PC-9 (cell line): ENCODE measurements at regions not wholly inside any gene's neighbourhood (a gene's known extent, or its start where the extent isn't known, plus 50 kb on each side); places are given as distances from the start of the nearest gene placed in this dataset.

Source experiments
- BruUV-seq: library from RNA; stranded (reverse); fragments of 400-500 nt; replicated peaks from 2 replicates; lab custom pipeline; 2021; lab: Mats Ljungman, UMichigan
- CTCF ChIA-PET: fragments of 300-600 bp; sonication (Branson Sonifier 250); formaldehyde crosslinking; loops from one replicate; lab custom pipeline; 2022; ENCODE audit warnings: antibody characterized with exemption; lab: Charles Lee
- POLR2A ChIA-PET: fragments of 300-600 bp; sonication (Branson Sonifier 250); formaldehyde crosslinking; loops from one replicate; lab custom pipeline; 2022; ENCODE audit warnings: antibody characterized with exemption; ENCODE audit not compliant: unreplicated experiment; lab: Charles Lee
- DNase-seq, 2 experiments: peaks; one replicate each; pipeline versions ENCODE4 v3.0.0 to v3.0.0-alpha.2; 2015 to 2022; ENCODE audit warnings: mixed read lengths in 1 of 2
- H2AFZ ChIP-seq: fragments of 200-600 bp; sonication (generic); 2 replicates; pipeline ENCODE4 v1.8.1; 2017; ENCODE audit warnings: antibody characterized with exemption
- H3F3A ChIP-seq: fragments of 200-600 bp; sonication (generic); 2 replicates; pipeline ENCODE4 v1.8.1; 2017; ENCODE audit warnings: antibody characterized with exemption, mild to moderate bottlenecking, low read depth; ENCODE audit not compliant: insufficient read depth
- H3K27ac ChIP-seq: fragments of 200-600 bp; sonication (generic); 2 replicates; pipeline ENCODE4 v1.6.1; 2016; ENCODE audit warnings: mixed run types
- H3K27me3 ChIP-seq: fragments of 200-600 bp; sonication (generic); 2 replicates; pipeline ENCODE4 v1.6.1; 2016; ENCODE audit warnings: low read depth, mixed run types; ENCODE audit not compliant: insufficient read depth
- H3K36me3 ChIP-seq: fragments of 200-600 bp; sonication (generic); 2 replicates; pipeline ENCODE4 v1.6.1; 2016; ENCODE audit warnings: low read depth, mixed run types
- H3K4me1 ChIP-seq: fragments of 200-600 bp; sonication (generic); replicated peaks from 2 replicates; pipeline ENCODE4 v1.6.1; 2016; ENCODE audit warnings: mixed run types; ENCODE audit not compliant: insufficient read depth
- H3K4me2 ChIP-seq: fragments of 200-600 bp; sonication (generic); 2 replicates; pipeline ENCODE4 v1.6.1; 2017; ENCODE audit warnings: mixed run types
- H3K4me3 ChIP-seq: fragments of 200-600 bp; sonication (generic); 2 replicates; pipeline ENCODE4 v1.6.1; 2016; ENCODE audit warnings: mixed run types
- H3K79me2 ChIP-seq: fragments of 200-600 bp; sonication (generic); 2 replicates; pipeline ENCODE4 v1.6.1; 2017; ENCODE audit warnings: low read depth, mixed run types
- H3K9me2 ChIP-seq: fragments of 200-600 bp; sonication (generic); 2 replicates; pipeline ENCODE4 v1.8.1; 2017; ENCODE audit warnings: mild to moderate bottlenecking; ENCODE audit not compliant: insufficient read depth
- H3K9me3 ChIP-seq: fragments of 200-600 bp; sonication (generic); 2 replicates; pipeline ENCODE4 v1.8.1; 2016; ENCODE audit warnings: low read depth; ENCODE audit not compliant: insufficient read depth
- H4K20me1 ChIP-seq: fragments of 200-600 bp; sonication (generic); 2 replicates; pipeline ENCODE4 v1.8.1; 2017; ENCODE audit not compliant: insufficient read depth
- EZH2 ChIP-seq: fragments of 200-600 bp; sonication (generic); IDR thresholded peaks from 2 replicates; pipeline ENCODE4 v1.8.0; 2017; ENCODE audit warnings: antibody characterized with exemption, low read depth
- intact Hi-C: fragments of 100-400 bp; cut with micrococcal nuclease; formaldehyde crosslinking; loops from one replicate; pipeline ENCODE4 v1.10.0; 2022; ENCODE audit not compliant: unreplicated experiment
- TF ChIP-seq, protein P1 (sequence below): fragments of 200-600 bp; sonication (generic); conservative IDR thresholded peaks from 2 replicates; pipeline ENCODE4 v1.6.1; 2017; ENCODE audit warnings: mixed run types, antibody characterized with exemption, mild to moderate bottlenecking, moderate library complexity

GRCh38 chr4:81685104-81685503 is 213.4 kb upstream of the RASGEF1B start:
- Histone ChIP-seq H3K4me1 (no peaks in the 10 kb centered on the region), H3K4me2 (no peak overlapping the region), H3K36me3 (no peaks in the 10 kb centered on the region), H3K9me3 (no peaks in the 10 kb centered on the region), H3K27me3 (no peaks in the 10 kb centered on the region), H3F3A (no peaks in the 10 kb centered on the region), H3K4me3 (no peak overlapping the region), H4K20me1 (no peaks in the 10 kb centered on the region), H3K9me2 (no peaks in the 10 kb centered on the region), H3K79me2 (no peaks in the 10 kb centered on the region), H3K27ac (no peak overlapping the region), H2AFZ (no peak overlapping the region)
- DNase-seq, result no peak
- intact Hi-C loops, result no loop called here
- no TSS peak for BruUV-seq
- ChIA-PET CTCF (no interaction called here), POLR2A (no interaction called here)
- TF ChIP-seq, protein P1, sequence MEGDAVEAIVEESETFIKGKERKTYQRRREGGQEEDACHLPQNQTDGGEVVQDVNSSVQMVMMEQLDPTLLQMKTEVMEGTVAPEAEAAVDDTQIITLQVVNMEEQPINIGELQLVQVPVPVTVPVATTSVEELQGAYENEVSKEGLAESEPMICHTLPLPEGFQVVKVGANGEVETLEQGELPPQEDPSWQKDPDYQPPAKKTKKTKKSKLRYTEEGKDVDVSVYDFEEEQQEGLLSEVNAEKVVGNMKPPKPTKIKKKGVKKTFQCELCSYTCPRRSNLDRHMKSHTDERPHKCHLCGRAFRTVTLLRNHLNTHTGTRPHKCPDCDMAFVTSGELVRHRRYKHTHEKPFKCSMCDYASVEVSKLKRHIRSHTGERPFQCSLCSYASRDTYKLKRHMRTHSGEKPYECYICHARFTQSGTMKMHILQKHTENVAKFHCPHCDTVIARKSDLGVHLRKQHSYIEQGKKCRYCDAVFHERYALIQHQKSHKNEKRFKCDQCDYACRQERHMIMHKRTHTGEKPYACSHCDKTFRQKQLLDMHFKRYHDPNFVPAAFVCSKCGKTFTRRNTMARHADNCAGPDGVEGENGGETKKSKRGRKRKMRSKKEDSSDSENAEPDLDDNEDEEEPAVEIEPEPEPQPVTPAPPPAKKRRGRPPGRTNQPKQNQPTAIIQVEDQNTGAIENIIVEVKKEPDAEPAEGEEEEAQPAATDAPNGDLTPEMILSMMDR, result no peak
- TF ChIP-seq EZH2, result no peak

- Histone ChIP-seq H3K79me2 (no peaks in the 10 kb centered on the region), H3K9me2 (no peaks in the 10 kb centered on the region), H3K27ac (no peak overlapping the region), H3K4me3 (no peak overlapping the region), H3K9me3 (no peaks in the 10 kb centered on the region), H4K20me1 (no peaks in the 10 kb centered on the region), H3K27me3 (no peaks in the 10 kb centered on the region), H3F3A (no peaks in the 10 kb centered on the region), H3K4me2 (no peak overlapping the region), H3K36me3 (no peaks in the 10 kb centered on the region), H2AFZ (no peak overlapping the region), H3K4me1 (no peaks in the 10 kb centered on the region)
- no peak for DNase-seq
- CTCF ChIA-PET, result no interaction called here
- BruUV-seq, result no TSS peak
- TF ChIP-seq, protein P1, result no peak
- TF ChIP-seq EZH2, result no peak
- intact Hi-C loops, result no loop called here
- POLR2A ChIA-PET, result no interaction called here
These were observed 212.6 kb upstream of the RASGEF1B start for GRCh38 chr4:81684352-81684751.

DNA sequence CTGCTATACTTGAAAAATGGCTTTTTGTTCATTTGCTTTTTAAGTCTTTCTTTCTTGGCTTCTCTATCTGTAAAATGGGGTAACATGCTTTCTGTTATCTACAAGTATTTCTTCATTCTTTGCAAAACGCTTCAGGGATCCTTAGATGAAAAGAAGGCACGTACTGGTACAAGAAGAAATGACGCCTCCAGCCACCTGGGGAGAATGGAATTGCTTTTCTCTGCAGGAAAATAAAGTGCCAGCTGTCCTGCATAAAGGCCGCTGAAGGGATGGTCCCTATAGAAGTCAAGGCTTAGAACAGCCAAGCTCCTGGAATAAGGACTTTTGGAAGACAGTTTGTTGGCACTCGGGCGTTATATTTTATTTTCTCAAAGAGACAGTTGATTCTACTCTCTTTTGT is 210.8 kb upstream of the RASGEF1B start:
- no TSS peak for BruUV-seq
- Histone ChIP-seq H3K4me3 (no peak overlapping the region), H3K9me2 (no peaks in the 10 kb centered on the region), H3K4me2 (no peak overlapping the region), H3K27ac (no peak overlapping the region), H3K79me2 (no peaks in the 10 kb centered on the region), H3K9me3 (no peaks in the 10 kb centered on the region), H3K27me3 (no peaks in the 10 kb centered on the region), H3K36me3 (no peaks in the 10 kb centered on the region), H2AFZ (no peak overlapping the region), H3K4me1 (no peaks in the 10 kb centered on the region), H4K20me1 (no peaks in the 10 kb centered on the region), H3F3A (no peaks in the 10 kb centered on the region)
- no peak for DNase-seq
- no peak for TF ChIP-seq EZH2
- TF ChIP-seq, protein P1, result no peak
- intact Hi-C loops, result no loop called here
- CTCF ChIA-PET, result no interaction called here
- POLR2A ChIA-PET, result no interaction called here
